ENCODE measurements at regions not wholly inside any gene's neighbourhood (a gene's known extent, or its start where the extent isn't known, plus 50 kb on each side); places are given as distances from the start of the nearest gene placed in this dataset.

GRCh38 chr7:69199661-69200060, 398.6 kb upstream of the AUTS2 start:
- no peaks in the 10 kb centered on the region for H3K27me3 ChIP-seq
- H3K36me3 ChIP-seq = no peaks in the 10 kb centered on the region
- H3K27ac ChIP-seq = no peak overlapping the region
- no peak overlapping the region for H3K4me3 ChIP-seq
- intact Hi-C loops (cut with DNase I; ENCODE audit: low total_unique reads) = no loop called here
- no peaks in the 10 kb centered on the region for H3K4me1 ChIP-seq
- peaks cover 0 to 18% (median 13%) of the 10 kb centered on the region in 4 donors for H3K9me3 ChIP-seq
- WGBS, 5 donors = 12 to 50% (median 18%) methylated on average over 1 of the region's 1 CpG
- no peak for DNase-seq
- TF ChIP-seq POLR2A (IDR thresholded peaks at IDR 0.05) = no peak
- TF ChIP-seq CTCF (IDR thresholded peaks at IDR 0.05) = no peak

GRCh38 chr7:69203871-69204270, 394.4 kb upstream of the AUTS2 start:
- Histone ChIP-seq H3K4me3 (no peak overlapping the region), H3K4me1 (no peaks in the 10 kb centered on the region), H3K27me3 (no peaks in the 10 kb centered on the region), H3K27ac (no peak overlapping the region), H3K9me3 (peaks cover 0 to 9% (median 7%) of the 10 kb centered on the region in 4 donors), H3K36me3 (no peaks in the 10 kb centered on the region)
- TF ChIP-seq POLR2A (IDR thresholded peaks at IDR 0.05) (no peak), POLR2AphosphoS5 (IDR thresholded peaks at IDR 0.05) (no peak), EP300 (IDR thresholded peaks at IDR 0.05) (no peak), CTCF (IDR thresholded peaks at IDR 0.05) (no peak)
- WGBS, 5 donors = 69 to 83% (median 79%) methylated on average over 2 of the region's 2 CpGs
- intact Hi-C loops (cut with DNase I; ENCODE audit: low total_unique reads) = no loop called here
- no peak for DNase-seq

- TF ChIP-seq POLR2AphosphoS5 (IDR thresholded peaks at IDR 0.05) = no peak
- TF ChIP-seq POLR2A (IDR thresholded peaks at IDR 0.05) = no peak
- TF ChIP-seq CTCF (IDR thresholded peaks at IDR 0.05) = no peak
- no peak for TF ChIP-seq EP300 (IDR thresholded peaks at IDR 0.05)
- Histone ChIP-seq H3K4me3 (no peak overlapping the region), H3K9me3 (no peaks in the 10 kb centered on the region), H3K27ac (no peak overlapping the region), H3K4me1 (no peaks in the 10 kb centered on the region), H3K36me3 (no peaks in the 10 kb centered on the region), H3K27me3 (no peaks in the 10 kb centered on the region)
- DNase-seq = no peak
- intact Hi-C loops (cut with DNase I; ENCODE audit: low total_unique reads) = no loop called here
- 62 to 79% (median 66%) methylated on average over 3 of the region's 3 CpGs for WGBS, 5 donors
Measured at GRCh38 chr7:69204943-69205342, 393.3 kb upstream of the AUTS2 start.

DNA sequence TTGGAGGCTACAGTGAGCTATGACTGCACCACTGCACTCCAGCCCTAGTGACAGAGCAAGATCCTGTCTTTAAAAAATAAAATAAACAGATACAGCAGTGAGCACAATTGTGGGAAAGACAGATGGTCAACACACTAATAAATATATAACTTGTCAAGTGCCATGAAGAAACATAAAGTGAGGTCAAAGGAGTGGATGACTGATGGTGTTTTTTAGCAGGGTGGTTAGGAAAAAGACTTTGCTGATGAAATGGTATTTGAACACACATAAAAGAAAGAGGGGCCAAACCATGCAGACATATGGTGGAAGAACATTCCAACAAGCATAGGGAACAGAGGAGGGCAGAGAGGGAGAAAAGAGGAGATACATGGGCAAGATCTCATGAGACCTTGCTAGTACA, 392.7 kb upstream of the AUTS2 start:
- Histone ChIP-seq H3K4me3 (no peak overlapping the region), H3K9me3 (no peaks in the 10 kb centered on the region), H3K27me3 (no peaks in the 10 kb centered on the region), H3K4me1 (no peaks in the 10 kb centered on the region), H3K27ac (no peak overlapping the region), H3K36me3 (no peaks in the 10 kb centered on the region)
- intact Hi-C loops (cut with DNase I; ENCODE audit: low total_unique reads) = no loop called here
- TF ChIP-seq POLR2AphosphoS5 (IDR thresholded peaks at IDR 0.05) = no peak
- no peak for TF ChIP-seq CTCF (IDR thresholded peaks at IDR 0.05)
- TF ChIP-seq POLR2A (IDR thresholded peaks at IDR 0.05) = no peak
- no peak for TF ChIP-seq EP300 (IDR thresholded peaks at IDR 0.05)
- no peak for DNase-seq

DNA sequence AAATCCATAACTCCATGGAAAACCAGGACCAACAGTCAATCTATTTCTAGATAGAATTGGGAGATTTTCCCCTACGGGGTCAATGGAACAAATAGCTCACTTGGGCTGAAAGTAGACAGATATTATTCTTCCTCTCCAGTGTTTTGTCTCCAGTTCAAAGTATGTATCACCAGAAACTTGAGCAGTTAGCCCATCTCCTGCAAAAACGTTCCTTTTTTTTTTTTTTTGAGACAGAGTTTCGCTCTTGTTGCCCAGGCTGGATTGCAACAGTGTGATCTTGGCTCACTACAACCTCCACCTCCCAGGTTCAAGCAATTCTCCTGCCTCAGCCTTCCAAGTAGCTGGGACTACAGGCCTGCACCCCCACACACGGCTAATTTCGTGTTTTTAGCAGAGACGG, 390.0 kb upstream of the AUTS2 start:
- intact Hi-C loops (cut with DNase I; ENCODE audit: low total_unique reads) = no loop called here
- H3K36me3 ChIP-seq = no peaks in the 10 kb centered on the region
- TF ChIP-seq POLR2AphosphoS5 (IDR thresholded peaks at IDR 0.05) (no peak), EP300 (IDR thresholded peaks at IDR 0.05) (no peak), CTCF (IDR thresholded peaks at IDR 0.05) (no peak), POLR2A (IDR thresholded peaks at IDR 0.05) (no peak)

More for the DNA sequence above, 390.0 kb upstream of the AUTS2 start:
- DNase-seq = no peak
- Histone ChIP-seq H3K9me3 (no peaks in the 10 kb centered on the region), H3K4me1 (no peaks in the 10 kb centered on the region), H3K4me3 (no peak overlapping the region), H3K27me3 (peaks cover 0 to 7% (median 0%) of the 10 kb centered on the region in 3 donors), H3K27ac (no peak overlapping the region)
- WGBS, 5 donors = 76 to 83% (median 81%) methylated on average over 6 of the region's 6 CpGs
